ENCODE measurements at regions not wholly inside any gene's neighbourhood (a gene's known extent, or its start where the extent isn't known, plus 50 kb on each side); places are given as distances from the start of the nearest gene placed in this dataset.
"Not testable (repeated sequence)": the region's sequence is repeated elsewhere in the genome, so short reads cannot be mapped to it uniquely, and the experiment has no call there.

- no peak for DNase-seq (ENCODE audit: low spot score)
Observed at GRCh38 chr1:166626711-166627110, 212.6 kb upstream of the POGK start.

- DNase-seq (ENCODE audit: low spot score): no peak
Observed at GRCh38 chr1:166627558-166627957, 211.7 kb upstream of the POGK start.

- DNase-seq (ENCODE audit: low spot score): no peak
Observed at GRCh38 chr1:166628259-166628658, 211.0 kb upstream of the POGK start.

GRCh38 chr1:166629946-166630345, 209.3 kb upstream of the POGK start:
- no peak for DNase-seq (ENCODE audit: low spot score)

GRCh38 chr1:166630369-166630768, 208.9 kb upstream of the POGK start:
- no peak for DNase-seq (ENCODE audit: low spot score)

- no peak for DNase-seq (ENCODE audit: low spot score)
Observed at GRCh38 chr1:166638137-166638536, 201.1 kb upstream of the POGK start.

- not testable (repeated sequence) for DNase-seq (ENCODE audit: low spot score)
Observed at GRCh38 chr1:166657228-166657627, 182.0 kb upstream of the POGK start.

GRCh38 chr1:166666790-166667189, 172.5 kb upstream of the POGK start:
- DNase-seq (ENCODE audit: low spot score): not testable (repeated sequence)

GRCh38 chr1:166667600-166667999, 171.7 kb upstream of the POGK start:
- not testable (repeated sequence) for DNase-seq (ENCODE audit: low spot score)

GRCh38 chr1:166671627-166672026, 167.6 kb upstream of the POGK start:
- DNase-seq (ENCODE audit: low spot score): no peak

GRCh38 chr1:166673722-166674121, 165.6 kb upstream of the POGK start:
- DNase-seq (ENCODE audit: low spot score): no peak

- no peak for DNase-seq (ENCODE audit: low spot score)
Observed at GRCh38 chr1:166675213-166675612, 164.1 kb upstream of the POGK start.

GRCh38 chr1:166676981-166677380, 162.3 kb upstream of the POGK start:
- no peak for DNase-seq (ENCODE audit: low spot score)

- DNase-seq (ENCODE audit: low spot score): no peak
Observed at GRCh38 chr1:166679369-166679768, 159.9 kb upstream of the POGK start.

- no peak for DNase-seq (ENCODE audit: low spot score)
Observed at GRCh38 chr1:166682588-166682987, 156.7 kb upstream of the POGK start.

- not testable (repeated sequence) for DNase-seq (ENCODE audit: low spot score)
Observed at GRCh38 chr1:166684669-166685068, 154.6 kb upstream of the POGK start.

- DNase-seq (ENCODE audit: low spot score): no peak
Observed at GRCh38 chr1:166685200-166685599, 154.1 kb upstream of the POGK start.

GRCh38 chr1:166685891-166686290, 153.4 kb upstream of the POGK start:
- DNase-seq (ENCODE audit: low spot score): not testable (repeated sequence)

GRCh38 chr1:166690596-166690995, 148.7 kb upstream of the POGK start:
- DNase-seq (ENCODE audit: low spot score): not testable (repeated sequence)

GRCh38 chr1:166691476-166691875, 147.8 kb upstream of the POGK start:
- DNase-seq (ENCODE audit: low spot score): no peak

GRCh38 chr1:166692346-166692745, 146.9 kb upstream of the POGK start:
- no peak for DNase-seq (ENCODE audit: low spot score)

- DNase-seq (ENCODE audit: low spot score): no peak
Observed at GRCh38 chr1:166693158-166693557, 146.1 kb upstream of the POGK start.

- no peak for DNase-seq (ENCODE audit: low spot score)
Observed at GRCh38 chr1:166693673-166694297, 145.5 kb upstream of the POGK start.

GRCh38 chr1:166695115-166695514, 144.2 kb upstream of the POGK start:
- DNase-seq (ENCODE audit: low spot score): no peak
